ENCODE measurements at regions not wholly inside any gene's neighbourhood (a gene's known extent, or its start where the extent isn't known, plus 50 kb on each side); places are given as distances from the start of the nearest gene placed in this dataset.

- Histone ChIP-seq H3K27me3 (ENCODE audit: insufficient read depth, poor library complexity, severe bottlenecking) (no peaks in the 10 kb centered on the region), H3K27ac (replicated peaks) (no peak overlapping the region), H3K4me3 (replicated peaks; ENCODE audit: insufficient read depth, low read length) (no peak overlapping the region)
- TF ChIP-seq SPI1 (IDR thresholded peaks at IDR 0.05; ENCODE audit: borderline replicate concordance, low read depth) (no peak), POLR2AphosphoS5 (IDR thresholded peaks at IDR 0.05; ENCODE audit: low read depth) (no peak), GABPA (IDR thresholded peaks at IDR 0.05; ENCODE audit: low read depth) (no peak), REST (IDR thresholded peaks at IDR 0.05; ENCODE audit: insufficient replicate concordance, low read depth) (no peak), CTCF (IDR thresholded peaks at IDR 0.05; ENCODE audit: insufficient read depth, low read length) (no peak)
- DNase-seq (ENCODE audit: low read depth in 1 of 2, low spot score in 1 of 2): no peak
Observed at GRCh38 chr1:13950637-13951036, 250.6 kb downstream of the PRDM2 start.

GRCh38 chr1:13951793-13952751 lies 252.1 kb downstream of the PRDM2 start:
- DNase-seq (ENCODE audit: low read depth in 1 of 2, low spot score in 1 of 2): no peak
- no peaks in the 10 kb centered on the region for H3K27me3 ChIP-seq (ENCODE audit: insufficient read depth, poor library complexity, severe bottlenecking)
- TF ChIP-seq POLR2AphosphoS5 (IDR thresholded peaks at IDR 0.05; ENCODE audit: low read depth): no peak
- no peak for TF ChIP-seq SPI1 (IDR thresholded peaks at IDR 0.05; ENCODE audit: borderline replicate concordance, low read depth)
- TF ChIP-seq GABPA (IDR thresholded peaks at IDR 0.05; ENCODE audit: low read depth): no peak
- TF ChIP-seq CTCF (IDR thresholded peaks at IDR 0.05; ENCODE audit: insufficient read depth, low read length): no peak
- no peak for TF ChIP-seq REST (IDR thresholded peaks at IDR 0.05; ENCODE audit: insufficient replicate concordance, low read depth)
- H3K4me3 ChIP-seq (replicated peaks; ENCODE audit: insufficient read depth, low read length): no peak overlapping the region
- H3K27ac ChIP-seq (replicated peaks): no peak overlapping the region

- Histone ChIP-seq H3K27me3 (ENCODE audit: insufficient read depth, poor library complexity, severe bottlenecking) (no peaks in the 10 kb centered on the region), H3K27ac (replicated peaks) (no peak overlapping the region), H3K4me3 (replicated peaks; ENCODE audit: insufficient read depth, low read length) (no peak overlapping the region)
- TF ChIP-seq CTCF (IDR thresholded peaks at IDR 0.05; ENCODE audit: insufficient read depth, low read length): no peak
- no peak for TF ChIP-seq POLR2AphosphoS5 (IDR thresholded peaks at IDR 0.05; ENCODE audit: low read depth)
- TF ChIP-seq GABPA (IDR thresholded peaks at IDR 0.05; ENCODE audit: low read depth): no peak
- no peak for TF ChIP-seq REST (IDR thresholded peaks at IDR 0.05; ENCODE audit: insufficient replicate concordance, low read depth)
- no peak for TF ChIP-seq SPI1 (IDR thresholded peaks at IDR 0.05; ENCODE audit: borderline replicate concordance, low read depth)
- no peak for DNase-seq (ENCODE audit: low read depth in 1 of 2, low spot score in 1 of 2)
Observed at GRCh38 chr1:13952985-13953384, 253.0 kb downstream of the PRDM2 start.
